HCT116 (cell line): ENCODE measurements at regions not wholly inside any gene's neighbourhood (a gene's known extent, or its start where the extent isn't known, plus 50 kb on each side); places are given as distances from the start of the nearest gene placed in this dataset.

Experiments used
- ATAC-seq: fragments of 200-7000 bp; cut with Tn5 transposase; 2 replicates; pipeline ENCODE4 v1.9.1; 2020; ENCODE audit warnings: mild to moderate bottlenecking, moderate library complexity
- BruUV-seq: library from RNA; stranded (reverse); fragments of 400-500 nt; replicated peaks from 2 replicates; lab custom pipeline; 2021; lab: Mats Ljungman, UMichigan
- CTCF ChIA-PET: fragments of 300-600 bp; sonication (Branson Sonifier 250); formaldehyde crosslinking; loops from one replicate; lab custom pipeline; 2021; ENCODE audit warnings: antibody characterized with exemption; lab: Charles Lee
- POLR2A ChIA-PET: fragments of 300-600, 350-600 bp; sonication (Branson Sonifier 250); formaldehyde crosslinking; loops from one replicate; lab custom pipeline; 2021; ENCODE audit warnings: antibody characterized with exemption; lab: Charles Lee
- RAD21 ChIA-PET, 2 experiments: fragments of 300-600 bp; sonication (Branson Sonifier 250); formaldehyde crosslinking; loops; one replicate each; lab custom pipeline; 2023; ENCODE audit warnings: low total read pairs in 2 of 2; ENCODE audit not compliant: uncharacterized antibody in 2 of 2, unreplicated experiment in 2 of 2, low non-redundant PET in 1 of 2; lab: Charles Lee
- DNase-seq: peaks from one replicate; pipeline ENCODE4 v3.0.0-alpha.2; 2010; ENCODE audit warnings: low read depth, low spot score
- H2AFZ ChIP-seq: fragments of 200-600 bp; shearing (Covaris generic), sonication (generic); 2 replicates; pipeline ENCODE4 v1.6.1; 2017; ENCODE audit warnings: low read depth, mixed run types, mixed read lengths, antibody characterized with exemption, low read length; ENCODE audit not compliant: poor library complexity, severe bottlenecking
- H3K27ac ChIP-seq: 2 replicates; pipeline ENCODE4 v1.5.1; 2012; ENCODE audit warnings: low read depth, low read length
- H3K27me3 ChIP-seq: fragments of 200-600 bp; sonication (generic); 2 replicates; pipeline ENCODE4 v1.6.1; 2016; ENCODE audit warnings: mixed run types, low read length, mixed read lengths; ENCODE audit not compliant: insufficient read depth
- H3K36me3 ChIP-seq, 2 experiments: fragments of 200-500 bp in 1 of 2; fragments of 200-600 bp in 1 of 2; sonication (Bioruptor generic) in 1 of 2; sonication (generic) in 1 of 2; 2 replicates each; pipeline versions ENCODE4 v1.5.1 to v1.6.1; 2014 to 2016; ENCODE audit warnings: low read length in 2 of 2, inconsistent platforms in 1 of 2, mixed read lengths in 1 of 2, mixed run types in 1 of 2; ENCODE audit not compliant: insufficient read depth in 2 of 2, control insufficient read depth in 1 of 2
- H3K4me1 ChIP-seq, 2 experiments: fragments of 200-600 bp in 1 of 2; sonication (generic) in 1 of 2; 2 replicates each; pipeline versions ENCODE4 v1.5.1 to v1.6.1; 2012 to 2017; ENCODE audit warnings: low read length in 2 of 2, inconsistent platforms in 1 of 2, mild to moderate bottlenecking in 1 of 2, mixed read lengths in 1 of 2, mixed run types in 1 of 2, moderate library complexity in 1 of 2; ENCODE audit not compliant: insufficient read depth in 2 of 2, control insufficient read depth in 1 of 2
- H3K4me2 ChIP-seq: fragments of 200-600 bp; sonication (generic); 2 replicates; pipeline ENCODE4 v1.6.1; 2017; ENCODE audit warnings: mixed run types, low read length, mixed read lengths
- H3K4me3 ChIP-seq, 2 experiments: fragments of 200-600 bp in 1 of 2; sonication (generic) in 1 of 2; replicated peaks in 1 of 2; 2 replicates each; pipeline ENCODE4 v1.5.1; 2011 to 2016; ENCODE audit warnings: low read length in 2 of 2, control low read depth in 1 of 2, low read depth in 1 of 2, mild to moderate bottlenecking in 1 of 2, mixed read lengths in 1 of 2, mixed run types in 1 of 2
- H3K79me2 ChIP-seq: fragments of 200-600 bp; sonication (generic); 2 replicates; pipeline ENCODE4 v1.6.1; 2017; ENCODE audit warnings: mild to moderate bottlenecking, mixed run types, low read length, moderate library complexity, mixed read lengths; ENCODE audit not compliant: insufficient read depth
- H3K9ac ChIP-seq: fragments of 200-600 bp; sonication (generic); 2 replicates; pipeline ENCODE4 v1.6.1; 2016; ENCODE audit warnings: low read length, mixed read lengths
- H3K9me2 ChIP-seq: fragments of 200-600 bp; sonication (generic), shearing (Covaris generic); 2 replicates; pipeline ENCODE4 v1.6.1; 2017; ENCODE audit warnings: mixed run types, mild to moderate bottlenecking, moderate library complexity; ENCODE audit not compliant: insufficient read depth
- H3K9me3 ChIP-seq, 2 experiments: fragments of 200-500 bp in 1 of 2; fragments of 200-600 bp in 1 of 2; sonication (Bioruptor generic) in 1 of 2; sonication (generic) in 1 of 2; 2 replicates each; pipeline ENCODE4 v1.6.1; 2014 to 2017; ENCODE audit warnings: low read length in 2 of 2, mixed read lengths in 2 of 2, inconsistent platforms in 1 of 2, low read depth in 1 of 2, mild to moderate bottlenecking in 1 of 2, mixed run types in 1 of 2, moderate library complexity in 1 of 2; ENCODE audit not compliant: control insufficient read depth in 1 of 2, insufficient read depth in 1 of 2
- H4K20me1 ChIP-seq: fragments of 200-600 bp; sonication (generic), shearing (Covaris generic); 2 replicates; pipeline ENCODE4 v1.6.1; 2017; ENCODE audit warnings: mixed run types, mild to moderate bottlenecking, moderate library complexity; ENCODE audit not compliant: insufficient read depth
- CBX3 ChIP-seq: IDR thresholded peaks from 2 replicates; pipeline ENCODE4 v1.6.1; 2012; ENCODE audit warnings: low read depth
- CEBPB ChIP-seq: IDR thresholded peaks from 2 replicates; pipeline ENCODE4 v1.6.1; 2012; ENCODE audit warnings: low read depth
- EGR1 ChIP-seq: IDR thresholded peaks from 2 replicates; pipeline ENCODE4 v1.6.1; 2012; ENCODE audit warnings: low read depth
- ELF1 ChIP-seq: IDR thresholded peaks from 2 replicates; pipeline ENCODE4 v1.6.1; 2012; ENCODE audit warnings: low read depth, borderline replicate concordance
- EZH2phosphoT487 ChIP-seq: fragments of 200-600 bp; IDR thresholded peaks from 2 replicates; pipeline ENCODE4 v1.6.1; 2018; ENCODE audit warnings: antibody characterized with exemption, borderline replicate concordance
- FOSL1 ChIP-seq: IDR thresholded peaks from 2 replicates; pipeline ENCODE4 v1.6.1; 2012; ENCODE audit warnings: low read depth
- JUND ChIP-seq: IDR thresholded peaks from 2 replicates; pipeline ENCODE4 v1.6.1; 2012
- POLR2A ChIP-seq: IDR thresholded peaks from 2 replicates; pipeline ENCODE4 v1.7.0; 2011; ENCODE audit warnings: borderline replicate concordance; ENCODE audit not compliant: insufficient read depth, insufficient read length; ENCODE audit errors: extremely low read depth
- POLR2AphosphoS5 ChIP-seq: IDR thresholded peaks from 2 replicates; pipeline ENCODE4 v1.6.1; 2011; ENCODE audit warnings: mild to moderate bottlenecking, low read depth, low read length, moderate library complexity
- RAD21 ChIP-seq: IDR thresholded peaks from 2 replicates; pipeline ENCODE4 v1.6.1; 2012; ENCODE audit warnings: low read depth, mild to moderate bottlenecking
- SIN3A ChIP-seq: IDR thresholded peaks from 2 replicates; pipeline ENCODE4 v1.6.1; 2012; ENCODE audit warnings: low read depth
- SP1 ChIP-seq: IDR thresholded peaks from 2 replicates; pipeline ENCODE4 v1.6.1; 2012; ENCODE audit warnings: low read depth
- SRF ChIP-seq: IDR thresholded peaks from 2 replicates; pipeline ENCODE4 v1.6.1; 2012; ENCODE audit warnings: low read depth
- TCF7L2 ChIP-seq: IDR thresholded peaks from 2 replicates; pipeline ENCODE4 v1.7.0; 2011; ENCODE audit warnings: borderline replicate concordance, inconsistent platforms; ENCODE audit not compliant: insufficient read depth, insufficient read length; ENCODE audit errors: extremely low read depth
- YY1 ChIP-seq: IDR thresholded peaks from 2 replicates; pipeline ENCODE4 v1.6.1; 2011; ENCODE audit warnings: low read length, low read depth, moderate library complexity, mild to moderate bottlenecking; ENCODE audit not compliant: insufficient replicate concordance; ENCODE audit errors: extremely low read depth
- ZBTB33 ChIP-seq: IDR thresholded peaks from 2 replicates; pipeline ENCODE4 v1.6.1; 2011; ENCODE audit warnings: mild to moderate bottlenecking, low read length, moderate library complexity; ENCODE audit not compliant: insufficient replicate concordance; ENCODE audit errors: extremely low read depth
- ZNF274 ChIP-seq: fragments of 200-500 bp; sonication (Bioruptor generic); IDR thresholded peaks from 2 replicates; pipeline ENCODE4 v1.6.1; 2014; ENCODE audit warnings: mild to moderate bottlenecking, low read depth, low read length, inconsistent platforms
- intact Hi-C: fragments of 100-400 bp; cut with micrococcal nuclease; formaldehyde crosslinking; loops from 2 replicates; pipeline ENCODE4 v1.10.0; 2022
- TF ChIP-seq, protein P1 (sequence below), 3 experiments: fragments of 200-600 bp in 1 of 3; sonication (generic) in 1 of 3; IDR thresholded peaks in 2 of 3; conservative IDR thresholded peaks in 1 of 3; 2 replicates each; pipeline ENCODE4 v1.5.1; 2012 to 2017; ENCODE audit warnings: low read depth in 2 of 3, low read length in 2 of 3, antibody characterized with exemption in 1 of 3, borderline replicate concordance in 1 of 3, control low read depth in 1 of 3, mild to moderate bottlenecking in 1 of 3, mixed read lengths in 1 of 3, mixed run types in 1 of 3, moderate library complexity in 1 of 3; ENCODE audit not compliant: insufficient read depth in 1 of 3
- TF ChIP-seq, protein P2 (sequence below): IDR thresholded peaks from 2 replicates; pipeline ENCODE4 v1.6.1; 2012

GRCh38 chr11:127710831-127711230, 710.3 kb upstream of the KIRREL3 start:
- no peak for DNase-seq
- CTCF ChIA-PET: no interaction called here
- intact Hi-C loops: no loop called here
- no peak overlapping the region for H3K9ac ChIP-seq
- H3K36me3 ChIP-seq: no peaks in the 10 kb centered on the region
- H3K9me3 ChIP-seq: peaks cover 10 to 14% of the 10 kb centered on the region in 2 experiments; a peak in 2 of 4 replicates
- H3K4me1 ChIP-seq: no peaks in the 10 kb centered on the region
- no peaks in the 10 kb centered on the region for H3K79me2 ChIP-seq
- RAD21 ChIA-PET: no interaction called here
- BruUV-seq: no TSS peak
- H3K4me3 ChIP-seq: no peak overlapping the region
- H4K20me1 ChIP-seq: no peaks in the 10 kb centered on the region
- no peak overlapping the region for H3K27ac ChIP-seq
- ATAC-seq: no peak
- no peaks in the 10 kb centered on the region for H3K9me2 ChIP-seq
- no peak for TF ChIP-seq ELF1
- TF ChIP-seq, protein P1, sequence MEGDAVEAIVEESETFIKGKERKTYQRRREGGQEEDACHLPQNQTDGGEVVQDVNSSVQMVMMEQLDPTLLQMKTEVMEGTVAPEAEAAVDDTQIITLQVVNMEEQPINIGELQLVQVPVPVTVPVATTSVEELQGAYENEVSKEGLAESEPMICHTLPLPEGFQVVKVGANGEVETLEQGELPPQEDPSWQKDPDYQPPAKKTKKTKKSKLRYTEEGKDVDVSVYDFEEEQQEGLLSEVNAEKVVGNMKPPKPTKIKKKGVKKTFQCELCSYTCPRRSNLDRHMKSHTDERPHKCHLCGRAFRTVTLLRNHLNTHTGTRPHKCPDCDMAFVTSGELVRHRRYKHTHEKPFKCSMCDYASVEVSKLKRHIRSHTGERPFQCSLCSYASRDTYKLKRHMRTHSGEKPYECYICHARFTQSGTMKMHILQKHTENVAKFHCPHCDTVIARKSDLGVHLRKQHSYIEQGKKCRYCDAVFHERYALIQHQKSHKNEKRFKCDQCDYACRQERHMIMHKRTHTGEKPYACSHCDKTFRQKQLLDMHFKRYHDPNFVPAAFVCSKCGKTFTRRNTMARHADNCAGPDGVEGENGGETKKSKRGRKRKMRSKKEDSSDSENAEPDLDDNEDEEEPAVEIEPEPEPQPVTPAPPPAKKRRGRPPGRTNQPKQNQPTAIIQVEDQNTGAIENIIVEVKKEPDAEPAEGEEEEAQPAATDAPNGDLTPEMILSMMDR (IDR thresholded peaks at IDR 0.05 in 2 of 3, conservative IDR thresholded peaks at IDR 0.05 in 1 of 3; ENCODE audit: borderline replicate concordance in 1 of 3, insufficient read depth in 1 of 3, low read depth in 2 of 3, low read length in 2 of 3): no peak
- no peak for TF ChIP-seq EGR1
- no peak for TF ChIP-seq SIN3A
- TF ChIP-seq, protein P2, sequence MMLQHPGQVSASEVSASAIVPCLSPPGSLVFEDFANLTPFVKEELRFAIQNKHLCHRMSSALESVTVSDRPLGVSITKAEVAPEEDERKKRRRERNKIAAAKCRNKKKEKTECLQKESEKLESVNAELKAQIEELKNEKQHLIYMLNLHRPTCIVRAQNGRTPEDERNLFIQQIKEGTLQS: no peak
- no peak for TF ChIP-seq RAD21
- no peak for TF ChIP-seq POLR2AphosphoS5
- TF ChIP-seq POLR2A: no peak
- TF ChIP-seq SP1: no peak
- TF ChIP-seq SRF: no peak
- TF ChIP-seq TCF7L2: no peak
- no peak for TF ChIP-seq JUND
- no peak for TF ChIP-seq ZBTB33
- no peak for TF ChIP-seq CEBPB
- TF ChIP-seq FOSL1: no peak
- no peak for TF ChIP-seq CBX3
- TF ChIP-seq EZH2phosphoT487: no peak
- no peak for TF ChIP-seq YY1
- no peak for TF ChIP-seq ZNF274
- H3K4me2 ChIP-seq: no peak overlapping the region
- no peak overlapping the region for H2AFZ ChIP-seq
- POLR2A ChIA-PET: no interaction called here
- no peaks in the 10 kb centered on the region for H3K27me3 ChIP-seq
